ENCODE measurements at regions not wholly inside any gene's neighbourhood (a gene's known extent, or its start where the extent isn't known, plus 50 kb on each side); places are given as distances from the start of the nearest gene placed in this dataset.

GRCh38 chr14:73784181-73784987, 67.2 kb upstream of the PTGR2 start:
- Histone ChIP-seq H3K36me3 (ENCODE audit: control insufficient read depth in 4 of 4, insufficient read depth in 3 of 4, low read depth in 1 of 4, low read length in 3 of 4) (no peaks in the 10 kb centered on the region), H3K27me3 (ENCODE audit: control insufficient read depth in 4 of 4, insufficient read depth in 4 of 4, low read length in 3 of 4) (no peaks in the 10 kb centered on the region), H3K9me3 (ENCODE audit: control insufficient read depth in 4 of 4, low read length in 3 of 4) (no peaks in the 10 kb centered on the region), H3K27ac (ENCODE audit: low read depth in 1 of 2, low read length in 2 of 2) (peak overlapping the region; percentile 90 to 97), H3K9ac (ENCODE audit: low read depth in 1 of 2, low read length in 2 of 2) (peak overlapping the region in 1 of 2 donors; percentile 96), H3K4me1 (ENCODE audit: control insufficient read depth in 4 of 4, insufficient read depth in 4 of 4, low read length in 3 of 4) (peaks cover 15 to 46% (median 33%) of the 10 kb centered on the region in 4 donors), H3K4me3 (ENCODE audit: low read depth in 1 of 3, low read length in 3 of 3) (no peak overlapping the region)
- 36% methylated on average over 8 of the region's 8 CpGs for WGBS
- no peak for TF ChIP-seq ZBTB33 (IDR thresholded peaks at IDR 0.05)
- TF ChIP-seq ATF3 (IDR thresholded peaks at IDR 0.05): no peak
- peak; percentile 17 for TF ChIP-seq SP1 (IDR thresholded peaks at IDR 0.05)
- no peak for TF ChIP-seq FOXA2 (IDR thresholded peaks at IDR 0.05)
- TF ChIP-seq HNF4G (IDR thresholded peaks at IDR 0.05): no peak
- peak; percentile 35 to 37 for TF ChIP-seq RXRA (IDR thresholded peaks at IDR 0.05)
- TF ChIP-seq HNF4A (conservative IDR thresholded peaks at IDR 0.05): peak; percentile 10 to 23
- no peak for TF ChIP-seq JUND (IDR thresholded peaks at IDR 0.05)
- no peak for TF ChIP-seq GABPA (IDR thresholded peaks at IDR 0.05 in 1 of 2, conservative IDR thresholded peaks at IDR 0.05 in 1 of 2)
- TF ChIP-seq FOXA1 (IDR thresholded peaks at IDR 0.05): no peak
- peak in 1 of 2 donors; percentile 26 for TF ChIP-seq RAD21 (IDR thresholded peaks at IDR 0.05)
- no peak for TF ChIP-seq NR2F2 (IDR thresholded peaks at IDR 0.05)
- peak; percentile 63 for TF ChIP-seq YY1 (IDR thresholded peaks at IDR 0.05)
- TF ChIP-seq TAF1 (conservative IDR thresholded peaks at IDR 0.05): no peak
- TF ChIP-seq, protein P1, sequence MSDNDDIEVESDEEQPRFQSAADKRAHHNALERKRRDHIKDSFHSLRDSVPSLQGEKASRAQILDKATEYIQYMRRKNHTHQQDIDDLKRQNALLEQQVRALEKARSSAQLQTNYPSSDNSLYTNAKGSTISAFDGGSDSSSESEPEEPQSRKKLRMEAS (IDR thresholded peaks at IDR 0.05): peak; percentile 40
- TF ChIP-seq EGR1 (IDR thresholded peaks at IDR 0.05; ENCODE audit: low read depth in 2 of 2): no peak
- no peak for TF ChIP-seq CTCF (IDR thresholded peaks at IDR 0.05; ENCODE audit: low read depth, low read length, missing input control)
- TF ChIP-seq, protein P2, sequence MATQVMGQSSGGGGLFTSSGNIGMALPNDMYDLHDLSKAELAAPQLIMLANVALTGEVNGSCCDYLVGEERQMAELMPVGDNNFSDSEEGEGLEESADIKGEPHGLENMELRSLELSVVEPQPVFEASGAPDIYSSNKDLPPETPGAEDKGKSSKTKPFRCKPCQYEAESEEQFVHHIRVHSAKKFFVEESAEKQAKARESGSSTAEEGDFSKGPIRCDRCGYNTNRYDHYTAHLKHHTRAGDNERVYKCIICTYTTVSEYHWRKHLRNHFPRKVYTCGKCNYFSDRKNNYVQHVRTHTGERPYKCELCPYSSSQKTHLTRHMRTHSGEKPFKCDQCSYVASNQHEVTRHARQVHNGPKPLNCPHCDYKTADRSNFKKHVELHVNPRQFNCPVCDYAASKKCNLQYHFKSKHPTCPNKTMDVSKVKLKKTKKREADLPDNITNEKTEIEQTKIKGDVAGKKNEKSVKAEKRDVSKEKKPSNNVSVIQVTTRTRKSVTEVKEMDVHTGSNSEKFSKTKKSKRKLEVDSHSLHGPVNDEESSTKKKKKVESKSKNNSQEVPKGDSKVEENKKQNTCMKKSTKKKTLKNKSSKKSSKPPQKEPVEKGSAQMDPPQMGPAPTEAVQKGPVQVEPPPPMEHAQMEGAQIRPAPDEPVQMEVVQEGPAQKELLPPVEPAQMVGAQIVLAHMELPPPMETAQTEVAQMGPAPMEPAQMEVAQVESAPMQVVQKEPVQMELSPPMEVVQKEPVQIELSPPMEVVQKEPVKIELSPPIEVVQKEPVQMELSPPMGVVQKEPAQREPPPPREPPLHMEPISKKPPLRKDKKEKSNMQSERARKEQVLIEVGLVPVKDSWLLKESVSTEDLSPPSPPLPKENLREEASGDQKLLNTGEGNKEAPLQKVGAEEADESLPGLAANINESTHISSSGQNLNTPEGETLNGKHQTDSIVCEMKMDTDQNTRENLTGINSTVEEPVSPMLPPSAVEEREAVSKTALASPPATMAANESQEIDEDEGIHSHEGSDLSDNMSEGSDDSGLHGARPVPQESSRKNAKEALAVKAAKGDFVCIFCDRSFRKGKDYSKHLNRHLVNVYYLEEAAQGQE (IDR thresholded peaks at IDR 0.05): no peak
- DNase-seq (ENCODE audit: low spot score): no peak

Data from liver (tissue), 8 donors.